ENCODE measurements at regions not wholly inside any gene's neighbourhood (a gene's known extent, or its start where the extent isn't known, plus 50 kb on each side); places are given as distances from the start of the nearest gene placed in this dataset.

DNA sequence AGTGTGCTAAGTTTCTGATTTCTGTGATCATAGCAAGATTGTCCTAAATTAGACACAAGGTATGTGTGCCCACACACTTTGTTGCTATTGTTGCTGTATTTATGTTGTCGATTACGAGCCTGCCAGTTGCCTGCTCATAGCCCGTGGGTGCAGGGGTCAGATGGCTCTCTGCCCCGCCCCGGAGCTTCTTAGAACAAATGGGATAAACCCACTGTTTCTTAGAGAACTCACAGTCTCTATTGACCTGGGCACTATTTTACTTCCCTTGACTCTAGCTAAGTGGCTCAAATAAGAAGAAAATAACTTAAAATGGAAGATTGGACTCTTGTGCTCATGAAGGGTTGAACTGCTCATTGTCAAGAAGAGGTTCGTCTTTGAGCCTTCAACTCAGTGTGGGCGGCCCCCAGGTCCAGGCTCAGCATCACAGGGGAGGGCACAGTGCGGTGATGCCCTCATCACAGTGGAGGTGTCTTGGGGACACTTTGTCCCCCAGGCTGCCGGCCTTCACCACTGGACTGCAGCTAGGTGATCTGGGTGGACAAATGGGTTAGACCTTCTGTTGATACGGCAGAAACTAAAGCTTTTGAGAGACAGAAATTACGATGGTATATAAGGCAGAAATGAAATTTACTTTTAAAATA lies 155.5 kb downstream of the TENT4A start:
- no peak for TF ChIP-seq POLR2A (IDR thresholded peaks at IDR 0.05)
- TF ChIP-seq, protein P1, sequence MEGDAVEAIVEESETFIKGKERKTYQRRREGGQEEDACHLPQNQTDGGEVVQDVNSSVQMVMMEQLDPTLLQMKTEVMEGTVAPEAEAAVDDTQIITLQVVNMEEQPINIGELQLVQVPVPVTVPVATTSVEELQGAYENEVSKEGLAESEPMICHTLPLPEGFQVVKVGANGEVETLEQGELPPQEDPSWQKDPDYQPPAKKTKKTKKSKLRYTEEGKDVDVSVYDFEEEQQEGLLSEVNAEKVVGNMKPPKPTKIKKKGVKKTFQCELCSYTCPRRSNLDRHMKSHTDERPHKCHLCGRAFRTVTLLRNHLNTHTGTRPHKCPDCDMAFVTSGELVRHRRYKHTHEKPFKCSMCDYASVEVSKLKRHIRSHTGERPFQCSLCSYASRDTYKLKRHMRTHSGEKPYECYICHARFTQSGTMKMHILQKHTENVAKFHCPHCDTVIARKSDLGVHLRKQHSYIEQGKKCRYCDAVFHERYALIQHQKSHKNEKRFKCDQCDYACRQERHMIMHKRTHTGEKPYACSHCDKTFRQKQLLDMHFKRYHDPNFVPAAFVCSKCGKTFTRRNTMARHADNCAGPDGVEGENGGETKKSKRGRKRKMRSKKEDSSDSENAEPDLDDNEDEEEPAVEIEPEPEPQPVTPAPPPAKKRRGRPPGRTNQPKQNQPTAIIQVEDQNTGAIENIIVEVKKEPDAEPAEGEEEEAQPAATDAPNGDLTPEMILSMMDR (IDR thresholded peaks at IDR 0.05): no peak
- Histone ChIP-seq H3K27ac (no peak overlapping the region), H3K4me3 (no peak overlapping the region), H3K27me3 (no peaks in the 10 kb centered on the region), H3K36me3 (ENCODE audit: low read depth, missing control alignments) (no peaks in the 10 kb centered on the region), H3K9me3 (no peaks in the 10 kb centered on the region), H3K4me1 (no peaks in the 10 kb centered on the region)
- no peak for DNase-seq
- intact Hi-C loops (cut with DNase I; ENCODE audit: low total_unique reads): no loop called here
- WGBS, 2 donors: 74 to 82% methylated on average over 9 to 11 of the region's 11 CpGs

DNA sequence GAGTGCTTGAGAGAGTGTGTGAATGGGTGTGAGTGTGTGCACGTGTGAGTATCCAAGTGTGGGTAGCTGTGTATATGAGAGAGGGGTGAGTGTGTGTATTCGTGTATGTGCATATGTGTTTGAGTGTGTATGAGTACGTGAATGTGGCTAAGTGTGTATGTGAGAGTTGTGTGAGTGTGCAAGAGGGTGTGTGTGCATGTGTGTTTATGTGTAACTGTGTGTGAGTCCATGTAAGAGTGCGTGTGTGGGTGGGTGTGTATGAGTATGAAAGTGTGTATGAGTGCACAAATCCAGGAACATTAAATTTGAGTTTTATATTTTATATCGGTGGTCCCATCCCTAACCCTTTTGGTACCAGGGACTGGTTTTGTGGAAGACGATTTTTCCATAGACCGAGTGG lies 156.4 kb downstream of the TENT4A start:
- Histone ChIP-seq H3K27ac (no peak overlapping the region), H3K4me3 (no peak overlapping the region), H3K27me3 (no peaks in the 10 kb centered on the region), H3K36me3 (ENCODE audit: low read depth, missing control alignments) (no peaks in the 10 kb centered on the region), H3K4me1 (no peaks in the 10 kb centered on the region), H3K9me3 (no peaks in the 10 kb centered on the region)
- intact Hi-C loops (cut with DNase I; ENCODE audit: low total_unique reads): no loop called here
- no peak for TF ChIP-seq POLR2A (IDR thresholded peaks at IDR 0.05)
- TF ChIP-seq, protein P1 (IDR thresholded peaks at IDR 0.05): no peak
- WGBS, 2 donors: 67 to 75% methylated on average over 7 of the region's 7 CpGs
- no peak for DNase-seq

DNA sequence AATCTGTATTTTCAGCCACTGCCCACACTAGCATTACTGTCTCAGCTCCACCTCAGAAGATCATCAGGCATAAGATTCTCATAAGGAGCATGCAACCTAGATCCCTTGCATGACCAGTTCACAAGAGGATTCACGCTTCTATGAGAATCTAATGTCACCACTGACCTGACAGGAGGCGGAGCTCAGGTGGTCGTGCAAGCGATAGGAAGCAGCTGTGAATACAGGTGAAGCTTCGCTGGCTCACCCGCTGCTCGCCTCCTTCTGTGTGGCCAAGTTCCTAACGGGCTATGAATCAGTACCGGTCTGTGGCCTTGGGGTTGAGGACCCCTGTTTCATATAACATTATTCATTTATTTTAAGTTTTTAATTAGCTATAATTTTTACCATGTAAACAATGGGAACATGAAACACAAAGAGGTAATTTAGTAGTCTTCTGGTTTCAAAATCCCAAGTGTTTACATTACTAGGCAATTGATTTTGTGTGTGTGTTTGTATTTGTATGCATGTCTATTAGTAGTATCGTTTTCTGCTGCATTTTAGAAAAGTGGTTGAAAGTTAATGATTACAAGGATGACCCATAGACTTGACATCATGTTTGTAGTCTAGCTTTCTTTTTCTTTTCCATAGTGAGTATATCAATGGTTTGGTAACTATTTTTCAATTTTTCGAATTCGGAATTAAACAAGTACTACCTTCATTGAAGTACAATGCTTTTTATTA lies 159.4 kb downstream of the TENT4A start:
- 77 to 86% methylated on average over 11 to 12 of the region's 12 CpGs for WGBS, 2 donors
- Histone ChIP-seq H3K27ac (no peak overlapping the region), H3K27me3 (no peaks in the 10 kb centered on the region), H3K9me3 (no peaks in the 10 kb centered on the region), H3K36me3 (ENCODE audit: low read depth, missing control alignments) (no peaks in the 10 kb centered on the region), H3K4me1 (no peaks in the 10 kb centered on the region), H3K4me3 (no peak overlapping the region)
- no peak for TF ChIP-seq POLR2A (IDR thresholded peaks at IDR 0.05)
- TF ChIP-seq, protein P1 (IDR thresholded peaks at IDR 0.05): no peak
- intact Hi-C loops (cut with DNase I; ENCODE audit: low total_unique reads): no loop called here
- no peak for DNase-seq

DNA sequence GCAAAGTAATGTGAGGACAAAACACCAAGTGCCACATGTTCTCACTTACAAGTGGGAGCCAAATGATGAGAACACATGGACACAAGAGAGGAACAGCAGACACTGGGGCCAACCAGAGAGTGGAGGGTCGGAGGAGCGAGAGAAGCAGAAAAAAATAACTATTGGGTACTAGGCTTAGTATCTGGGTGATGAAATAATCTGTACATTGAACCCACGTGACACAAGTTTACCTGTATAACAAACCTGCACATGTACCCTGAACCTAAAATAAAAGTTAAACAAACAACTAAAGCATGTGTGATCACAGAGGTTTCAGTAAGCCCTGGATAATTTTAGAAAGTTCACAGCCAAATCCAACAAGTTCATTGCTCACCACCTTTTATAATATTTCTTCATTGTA lies 160.1 kb downstream of the TENT4A start:
- no peaks in the 10 kb centered on the region for H3K4me1 ChIP-seq
- TF ChIP-seq, protein P1 (IDR thresholded peaks at IDR 0.05): no peak
- no peak for TF ChIP-seq POLR2A (IDR thresholded peaks at IDR 0.05)
- H3K27me3 ChIP-seq: no peaks in the 10 kb centered on the region
- no peaks in the 10 kb centered on the region for H3K9me3 ChIP-seq
- H3K4me3 ChIP-seq: no peak overlapping the region
- intact Hi-C loops (cut with DNase I; ENCODE audit: low total_unique reads): no loop called here
- no peak for DNase-seq
- no peaks in the 10 kb centered on the region for H3K36me3 ChIP-seq (ENCODE audit: low read depth, missing control alignments)
- no peak overlapping the region for H3K27ac ChIP-seq
- WGBS, 2 donors: 87 to 89% methylated on average over 3 of the region's 3 CpGs

DNA sequence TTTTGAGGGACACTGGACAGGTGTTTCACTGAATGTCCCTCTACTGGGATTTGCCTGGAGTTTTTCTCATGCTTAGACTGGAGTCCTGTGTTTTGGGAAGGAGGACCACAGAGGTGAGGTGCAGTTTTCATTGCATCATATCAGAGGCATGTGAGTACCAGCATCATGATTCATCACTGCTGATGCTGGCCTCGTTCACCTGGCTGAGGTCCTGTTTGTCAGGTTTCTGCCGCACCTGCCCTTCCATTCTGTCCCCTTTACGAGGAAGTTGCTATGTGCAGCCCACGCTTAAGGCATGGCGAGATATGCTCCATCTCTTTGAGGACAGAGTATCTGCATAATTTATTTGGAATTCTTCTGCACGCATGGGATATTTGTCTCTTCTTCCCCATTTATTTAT lies 162.1 kb downstream of the TENT4A start:
- WGBS, 2 donors: 85 to 88% methylated on average over 6 of the region's 6 CpGs

More for the DNA sequence above, 162.1 kb downstream of the TENT4A start:
- no peaks in the 10 kb centered on the region for H3K9me3 ChIP-seq
- H3K4me3 ChIP-seq: no peak overlapping the region
- intact Hi-C loops (cut with DNase I; ENCODE audit: low total_unique reads): no loop called here
- no peaks in the 10 kb centered on the region for H3K4me1 ChIP-seq
- no peaks in the 10 kb centered on the region for H3K36me3 ChIP-seq (ENCODE audit: low read depth, missing control alignments)
- no peak for DNase-seq
- TF ChIP-seq POLR2A (IDR thresholded peaks at IDR 0.05): no peak
- TF ChIP-seq, protein P1 (IDR thresholded peaks at IDR 0.05): no peak
- H3K27me3 ChIP-seq: no peaks in the 10 kb centered on the region
- no peak overlapping the region for H3K27ac ChIP-seq
